Parathyroid adenoma (tissue), 2 donors: ENCODE measurements at regions not wholly inside any gene's neighbourhood (a gene's known extent, or its start where the extent isn't known, plus 50 kb on each side); places are given as distances from the start of the nearest gene placed in this dataset.
A peak's percentile ranks its signal among the peaks of the same experiment; 100 is the strongest.
"Not testable (repeated sequence)": the region's sequence is repeated elsewhere in the genome, so short reads cannot be mapped to it uniquely, and the experiment has no call there.

Experiments used
- H2AFZ ChIP-seq: fragments of 300-600 bp; sonication (generic); one replicate; pipeline ENCODE4 v1.7.0; 2017; ENCODE audit warnings: antibody characterized with exemption, mild to moderate bottlenecking
- H3K27ac ChIP-seq: fragments of 300-600 bp; sonication (generic); one replicate; pipeline ENCODE4 v1.7.0; 2017
- H3K27me3 ChIP-seq: fragments of 300-600 bp; sonication (generic); one replicate; pipeline ENCODE4 v1.7.0; 2017; ENCODE audit warnings: low read length; ENCODE audit not compliant: control insufficient read depth, insufficient read depth
- H3K36me3 ChIP-seq: fragments of 300-600 bp; sonication (generic); one replicate; pipeline ENCODE4 v1.7.0; 2017; ENCODE audit warnings: low read length; ENCODE audit not compliant: control insufficient read depth, insufficient read depth
- H3K4me1 ChIP-seq: fragments of 300-600 bp; sonication (generic); one replicate; pipeline ENCODE4 v1.7.0; 2017; ENCODE audit warnings: control low read depth
- H3K4me2 ChIP-seq: fragments of 300-600 bp; sonication (generic); one replicate; pipeline ENCODE4 v1.7.0; 2017; ENCODE audit warnings: low read length
- H3K4me3 ChIP-seq: fragments of 300-600 bp; sonication (generic); one replicate; pipeline ENCODE4 v1.7.0; 2017; ENCODE audit warnings: low read depth, low read length
- H3K79me2 ChIP-seq: fragments of 300-600 bp; sonication (generic); one replicate; pipeline ENCODE4 v1.7.0; 2017; ENCODE audit warnings: control low read depth
- H3K9ac ChIP-seq: fragments of 300-600 bp; sonication (generic); one replicate; pipeline ENCODE4 v1.7.0; 2017; ENCODE audit warnings: mild to moderate bottlenecking
- H3K9me3 ChIP-seq: fragments of 300-600 bp; sonication (generic); one replicate; pipeline ENCODE4 v1.7.0; 2017; ENCODE audit warnings: low read length; ENCODE audit not compliant: control insufficient read depth
- TF ChIP-seq, protein P1 (sequence below): fragments of 300-600 bp; sonication (generic); IDR thresholded peaks from one replicate; pipeline ENCODE4 v1.7.0; 2017; ENCODE audit warnings: antibody characterized with exemption, mild to moderate bottlenecking
- donor health status: primary hyperparathyroidism.

DNA sequence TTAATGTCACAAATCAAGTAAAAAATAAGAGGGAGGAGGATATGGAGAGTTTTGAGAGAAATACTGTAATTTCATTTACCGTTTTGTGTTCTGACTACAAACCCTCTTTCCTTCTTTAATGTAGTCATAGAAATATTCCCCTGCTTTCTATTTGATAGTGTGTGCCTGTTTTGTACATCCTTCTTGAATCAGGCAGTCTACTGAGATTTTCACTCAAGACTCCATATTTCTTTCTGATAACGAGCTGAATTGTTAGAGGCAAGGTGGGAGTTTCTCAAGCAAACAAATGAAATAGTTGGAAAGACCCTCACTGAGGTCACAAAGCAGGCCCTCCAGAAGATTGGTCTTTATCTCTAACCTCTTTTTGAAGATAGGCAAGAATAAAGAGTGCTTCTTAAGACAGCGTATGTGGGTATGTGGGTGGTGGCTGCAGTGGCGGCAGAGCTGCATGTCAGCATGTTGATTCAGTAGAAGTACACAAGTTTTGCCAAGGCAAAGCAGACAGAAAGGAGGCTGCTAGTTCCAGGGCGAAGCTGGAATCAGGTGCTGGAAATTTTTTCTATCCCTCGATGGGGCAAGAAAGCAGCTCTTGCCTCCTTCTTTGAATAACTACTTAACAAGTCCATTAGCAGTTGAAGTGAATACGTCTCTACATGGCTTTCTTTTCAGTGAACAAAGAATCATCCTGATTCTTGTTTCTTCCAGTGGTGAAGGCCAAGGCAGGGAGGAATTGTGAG, 164.2 kb downstream of the FAM76B start:
- Histone ChIP-seq H3K4me1 (no peaks in the 10 kb centered on the region), H2AFZ (peak overlapping the region; percentile 77), H3K36me3 (no peaks in the 10 kb centered on the region), H3K9ac (no peak overlapping the region), H3K9me3 (no peaks in the 10 kb centered on the region), H3K79me2 (no peaks in the 10 kb centered on the region), H3K27me3 (no peaks in the 10 kb centered on the region), H3K4me3 (no peak overlapping the region), H3K4me2 (peak overlapping the region; percentile 9), H3K27ac (peak overlapping the region; percentile 76)
- TF ChIP-seq, protein P1, sequence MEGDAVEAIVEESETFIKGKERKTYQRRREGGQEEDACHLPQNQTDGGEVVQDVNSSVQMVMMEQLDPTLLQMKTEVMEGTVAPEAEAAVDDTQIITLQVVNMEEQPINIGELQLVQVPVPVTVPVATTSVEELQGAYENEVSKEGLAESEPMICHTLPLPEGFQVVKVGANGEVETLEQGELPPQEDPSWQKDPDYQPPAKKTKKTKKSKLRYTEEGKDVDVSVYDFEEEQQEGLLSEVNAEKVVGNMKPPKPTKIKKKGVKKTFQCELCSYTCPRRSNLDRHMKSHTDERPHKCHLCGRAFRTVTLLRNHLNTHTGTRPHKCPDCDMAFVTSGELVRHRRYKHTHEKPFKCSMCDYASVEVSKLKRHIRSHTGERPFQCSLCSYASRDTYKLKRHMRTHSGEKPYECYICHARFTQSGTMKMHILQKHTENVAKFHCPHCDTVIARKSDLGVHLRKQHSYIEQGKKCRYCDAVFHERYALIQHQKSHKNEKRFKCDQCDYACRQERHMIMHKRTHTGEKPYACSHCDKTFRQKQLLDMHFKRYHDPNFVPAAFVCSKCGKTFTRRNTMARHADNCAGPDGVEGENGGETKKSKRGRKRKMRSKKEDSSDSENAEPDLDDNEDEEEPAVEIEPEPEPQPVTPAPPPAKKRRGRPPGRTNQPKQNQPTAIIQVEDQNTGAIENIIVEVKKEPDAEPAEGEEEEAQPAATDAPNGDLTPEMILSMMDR = no peak

DNA sequence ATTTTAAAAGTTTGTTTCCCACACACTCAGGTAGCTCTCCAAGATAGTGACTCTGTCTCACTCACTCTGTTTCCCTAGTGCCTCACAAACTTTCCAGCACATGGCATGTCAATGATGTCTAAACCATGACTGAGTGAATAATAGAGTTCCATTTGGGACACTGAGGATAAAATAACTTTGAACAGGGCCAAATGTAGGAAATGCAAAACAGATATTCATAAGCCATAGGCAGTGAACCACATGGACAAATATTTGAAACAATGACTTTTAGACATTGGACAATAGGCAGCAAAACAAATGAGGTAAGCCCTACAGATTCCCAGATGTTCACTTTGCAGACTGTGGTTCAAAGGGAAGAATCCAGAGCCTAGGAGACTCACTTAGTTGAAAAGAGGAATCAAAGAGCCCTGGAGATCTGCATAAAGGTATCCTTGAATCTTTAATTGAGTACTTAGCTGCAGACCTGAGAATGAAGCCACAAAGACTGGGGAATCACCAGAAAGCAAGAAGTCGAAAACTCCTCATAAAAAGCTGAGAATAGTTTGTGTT, 173.3 kb downstream of the FAM76B start:
- H2AFZ ChIP-seq = no peak overlapping the region
- TF ChIP-seq, protein P1 = no peak
- H3K27me3 ChIP-seq = no peaks in the 10 kb centered on the region
- H3K4me1 ChIP-seq = no peaks in the 10 kb centered on the region
- H3K79me2 ChIP-seq = no peaks in the 10 kb centered on the region
- no peaks in the 10 kb centered on the region for H3K36me3 ChIP-seq
- H3K9ac ChIP-seq = no peak overlapping the region
- no peak overlapping the region for H3K27ac ChIP-seq
- H3K4me3 ChIP-seq = no peak overlapping the region
- H3K9me3 ChIP-seq = no peaks in the 10 kb centered on the region
- H3K4me2 ChIP-seq = no peak overlapping the region

DNA sequence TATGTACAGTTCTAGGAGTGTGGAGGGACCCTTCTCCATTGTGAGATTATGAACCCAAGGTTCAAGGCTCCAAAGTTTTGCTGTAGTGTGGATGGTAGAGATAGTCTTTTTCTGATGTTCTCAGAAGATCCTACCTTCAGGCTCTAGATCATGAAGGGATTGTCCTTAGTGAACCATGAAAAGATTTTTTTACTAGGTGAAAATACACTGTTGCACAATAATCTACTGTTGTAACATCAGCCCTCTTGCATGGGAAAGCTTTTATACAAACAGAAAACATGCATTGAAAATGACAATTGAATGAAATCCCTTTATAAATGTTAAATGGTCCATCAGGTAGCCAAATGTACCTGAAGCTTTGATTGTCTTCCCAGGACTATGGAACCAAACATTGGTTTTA, 177.8 kb downstream of the FAM76B start:
- H3K27me3 ChIP-seq = no peaks in the 10 kb centered on the region

DNA sequence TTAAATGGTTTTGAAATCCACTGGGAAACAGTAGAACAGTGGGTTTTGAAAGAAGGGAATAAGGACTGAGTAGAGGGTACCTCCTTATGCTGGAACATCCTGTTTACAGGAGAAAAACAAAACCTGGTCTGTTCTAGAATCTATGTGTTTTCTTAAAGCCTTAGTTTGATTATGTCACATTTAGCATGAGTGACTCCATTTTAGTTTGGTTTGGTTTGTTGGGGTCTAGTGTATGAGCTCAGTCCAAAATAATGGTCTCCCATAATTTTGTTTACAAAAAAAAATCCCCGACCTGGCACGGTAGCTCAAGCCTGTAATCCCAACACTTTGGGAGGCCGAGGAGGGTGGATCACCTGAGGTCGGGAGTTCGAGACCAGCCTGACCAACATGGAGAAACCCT, 179.4 kb downstream of the FAM76B start:
- H3K4me3 ChIP-seq, H2AFZ ChIP-seq, H3K79me2 ChIP-seq, H3K36me3 ChIP-seq, H3K4me1 ChIP-seq, H3K4me2 ChIP-seq, H3K27me3 ChIP-seq, H3K27ac ChIP-seq, H3K9ac ChIP-seq, H3K9me3 ChIP-seq: not testable (repeated sequence)

More for the DNA sequence above, 177.8 kb downstream of the FAM76B start:
- Histone ChIP-seq H3K9ac (no peak overlapping the region), H3K4me1 (no peaks in the 10 kb centered on the region), H3K9me3 (no peaks in the 10 kb centered on the region), H3K4me3 (no peak overlapping the region), H3K4me2 (no peak overlapping the region), H3K36me3 (no peaks in the 10 kb centered on the region), H3K79me2 (no peaks in the 10 kb centered on the region), H3K27ac (no peak overlapping the region), H2AFZ (no peak overlapping the region)
- TF ChIP-seq, protein P1 = no peak

DNA sequence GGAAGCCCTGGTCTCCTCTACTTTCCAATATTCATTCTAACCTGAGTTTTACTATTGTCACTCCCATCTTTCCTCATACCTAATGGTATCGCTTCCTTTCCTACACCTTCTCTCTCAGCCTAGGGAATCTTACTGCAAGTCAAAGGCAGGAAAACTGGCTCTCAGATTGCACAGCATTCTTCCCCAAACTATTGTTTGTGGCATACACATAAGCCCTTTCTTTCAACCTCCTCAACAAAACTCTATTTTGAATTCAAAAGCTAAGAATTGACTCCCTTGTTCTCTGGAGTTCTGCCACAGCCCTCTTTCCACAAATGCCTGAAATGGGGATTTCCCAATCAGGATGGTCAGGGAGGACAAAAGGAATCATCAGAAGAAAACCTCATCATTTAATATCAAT, 181.5 kb downstream of the FAM76B start:
- Histone ChIP-seq H3K27me3 (no peaks in the 10 kb centered on the region), H3K9me3 (no peaks in the 10 kb centered on the region), H3K9ac (no peak overlapping the region), H3K36me3 (no peaks in the 10 kb centered on the region), H3K27ac (no peak overlapping the region), H3K4me2 (no peak overlapping the region), H3K79me2 (no peaks in the 10 kb centered on the region), H3K4me1 (peaks cover 3% of the 10 kb centered on the region), H2AFZ (no peak overlapping the region), H3K4me3 (no peak overlapping the region)
- TF ChIP-seq, protein P1 = no peak
